ENCODE measurements at regions not wholly inside any gene's neighbourhood (a gene's known extent, or its start where the extent isn't known, plus 50 kb on each side); places are given as distances from the start of the nearest gene placed in this dataset.

GRCh38 chr1:69441496-69441895, 126.2 kb upstream of the LRRC7 start:
- Histone ChIP-seq H3F3A (ENCODE audit: insufficient read depth, low read length) (no peaks in the 10 kb centered on the region), H3K79me2 (ENCODE audit: low read length) (no peaks in the 10 kb centered on the region), H2AFZ (ENCODE audit: low read length) (no peak overlapping the region), H3K4me2 (ENCODE audit: low read depth, low read length) (no peak overlapping the region), H3K36me3 (replicated peaks; ENCODE audit: insufficient read depth, low read length) (no peaks in the 10 kb centered on the region), H3K9me2 (replicated peaks; ENCODE audit: insufficient read depth, low read length) (no peaks in the 10 kb centered on the region), H3K9ac (ENCODE audit: low read length) (no peak overlapping the region), H4K20me1 (ENCODE audit: insufficient read depth, low read length) (no peaks in the 10 kb centered on the region), H3K4me1 (ENCODE audit: low read length) (no peaks in the 10 kb centered on the region), H3K9me3 (replicated peaks; ENCODE audit: insufficient read depth, low read length) (no peaks in the 10 kb centered on the region), H3K27me3 (replicated peaks; ENCODE audit: insufficient read depth, low read length) (no peaks in the 10 kb centered on the region), H3K4me3 (ENCODE audit: low read length) (no peak overlapping the region), H3K27ac (ENCODE audit: low read length) (no peak overlapping the region)
- no peak for TF ChIP-seq CTCF (IDR thresholded peaks at IDR 0.05; ENCODE audit: low read length)
- no peak for TF ChIP-seq EZH2phosphoT487 (IDR thresholded peaks at IDR 0.05; ENCODE audit: low read length)
- TF ChIP-seq EZH2 (optimal IDR thresholded peaks at IDR 0.05; ENCODE audit: low read depth, low read length): no peak
- no peak for DNase-seq

GRCh38 chr1:69451196-69451595, 116.5 kb upstream of the LRRC7 start:
- Histone ChIP-seq H3K4me1 (ENCODE audit: low read length) (no peaks in the 10 kb centered on the region), H3K9me2 (replicated peaks; ENCODE audit: insufficient read depth, low read length) (no peaks in the 10 kb centered on the region), H3K36me3 (replicated peaks; ENCODE audit: insufficient read depth, low read length) (no peaks in the 10 kb centered on the region), H3K79me2 (ENCODE audit: low read length) (no peaks in the 10 kb centered on the region), H3K4me3 (ENCODE audit: low read length) (no peak overlapping the region), H4K20me1 (ENCODE audit: insufficient read depth, low read length) (no peaks in the 10 kb centered on the region), H3F3A (ENCODE audit: insufficient read depth, low read length) (no peaks in the 10 kb centered on the region), H3K27me3 (replicated peaks; ENCODE audit: insufficient read depth, low read length) (no peaks in the 10 kb centered on the region), H2AFZ (ENCODE audit: low read length) (no peak overlapping the region), H3K9me3 (replicated peaks; ENCODE audit: insufficient read depth, low read length) (no peaks in the 10 kb centered on the region), H3K9ac (ENCODE audit: low read length) (no peak overlapping the region), H3K4me2 (ENCODE audit: low read depth, low read length) (no peak overlapping the region), H3K27ac (ENCODE audit: low read length) (no peak overlapping the region)
- no peak for TF ChIP-seq CTCF (IDR thresholded peaks at IDR 0.05; ENCODE audit: low read length)
- no peak for TF ChIP-seq EZH2phosphoT487 (IDR thresholded peaks at IDR 0.05; ENCODE audit: low read length)
- no peak for TF ChIP-seq EZH2 (optimal IDR thresholded peaks at IDR 0.05; ENCODE audit: low read depth, low read length)
- no peak for DNase-seq

- DNase-seq: no peak
- no peaks in the 10 kb centered on the region for H3K79me2 ChIP-seq (ENCODE audit: low read length)
Observed at GRCh38 chr1:69455718-69456117, 112.0 kb upstream of the LRRC7 start.

More at GRCh38 chr1:69455718-69456117, 112.0 kb upstream of the LRRC7 start:
- Histone ChIP-seq H4K20me1 (ENCODE audit: insufficient read depth, low read length) (no peaks in the 10 kb centered on the region), H3K9ac (ENCODE audit: low read length) (no peak overlapping the region), H2AFZ (ENCODE audit: low read length) (no peak overlapping the region), H3K4me2 (ENCODE audit: low read depth, low read length) (no peak overlapping the region), H3K36me3 (replicated peaks; ENCODE audit: insufficient read depth, low read length) (no peaks in the 10 kb centered on the region), H3K4me1 (ENCODE audit: low read length) (no peaks in the 10 kb centered on the region), H3K4me3 (ENCODE audit: low read length) (no peak overlapping the region), H3K27me3 (replicated peaks; ENCODE audit: insufficient read depth, low read length) (no peaks in the 10 kb centered on the region), H3F3A (ENCODE audit: insufficient read depth, low read length) (no peaks in the 10 kb centered on the region), H3K27ac (ENCODE audit: low read length) (no peak overlapping the region), H3K9me2 (replicated peaks; ENCODE audit: insufficient read depth, low read length) (no peaks in the 10 kb centered on the region), H3K9me3 (replicated peaks; ENCODE audit: insufficient read depth, low read length) (no peaks in the 10 kb centered on the region)
- TF ChIP-seq EZH2 (optimal IDR thresholded peaks at IDR 0.05; ENCODE audit: low read depth, low read length) (no peak), EZH2phosphoT487 (IDR thresholded peaks at IDR 0.05; ENCODE audit: low read length) (no peak), CTCF (IDR thresholded peaks at IDR 0.05; ENCODE audit: low read length) (no peak)

Measured in MM.1S (cell line).